HEK293T (cell line): ENCODE measurements at regions not wholly inside any gene's neighbourhood (a gene's known extent, or its start where the extent isn't known, plus 50 kb on each side); places are given as distances from the start of the nearest gene placed in this dataset.

Experiments
- CTCF ChIA-PET: fragments of 350-600 bp; formaldehyde crosslinking; extraction: SDS; loops from one replicate; lab custom pipeline; 2021; ENCODE audit warnings: antibody characterized with exemption, inconsistent platforms; lab: Yijun Ruan, JAX
- POLR2A ChIA-PET: fragments of 350-600 bp; formaldehyde crosslinking; extraction: SDS; loops from one replicate; lab custom pipeline; 2020; ENCODE audit warnings: antibody characterized with exemption, inconsistent platforms; lab: Yijun Ruan, JAX
- DNase-seq: peaks from one replicate; pipeline ENCODE4 v3.0.0; 2012; ENCODE audit warnings: mixed read lengths; ENCODE audit errors: extremely low spot score
- ARNT ChIP-seq: fragments of 450-650 bp; IDR thresholded peaks from 2 replicates; pipeline ENCODE4 v1.6.1; 2017; ENCODE audit warnings: mild to moderate bottlenecking
- BHLHE40 ChIP-seq: fragments of 450-650 bp; IDR thresholded peaks from 2 replicates; pipeline ENCODE4 v1.6.1; 2016; ENCODE audit warnings: mild to moderate bottlenecking, moderate library complexity, borderline replicate concordance
- CTBP1 ChIP-seq: fragments of 450-650 bp; IDR thresholded peaks from 2 replicates; pipeline ENCODE4 v1.6.1; 2016; ENCODE audit warnings: borderline replicate concordance
- ELF4 ChIP-seq: fragments of 450-650 bp; IDR thresholded peaks from 2 replicates; pipeline ENCODE4 v1.6.1; 2017; ENCODE audit warnings: antibody characterized with exemption
- FOXA1 ChIP-seq: fragments of 450-650 bp; IDR thresholded peaks from 2 replicates; pipeline ENCODE4 v1.6.1; 2016; ENCODE audit warnings: mild to moderate bottlenecking
- FOXK2 ChIP-seq: fragments of 450-650 bp; IDR thresholded peaks from 2 replicates; pipeline ENCODE4 v1.6.1; 2016; ENCODE audit warnings: mild to moderate bottlenecking
- FOXM1 ChIP-seq: fragments of 450-650 bp; IDR thresholded peaks from 2 replicates; pipeline ENCODE4 v1.6.1; 2017; ENCODE audit warnings: mild to moderate bottlenecking, borderline replicate concordance
- HDGF ChIP-seq: fragments of 450-650 bp; IDR thresholded peaks from 2 replicates; pipeline ENCODE4 v1.6.1; 2017; ENCODE audit warnings: antibody characterized with exemption, borderline replicate concordance
- L3MBTL2 ChIP-seq: fragments of 450-650 bp; conservative IDR thresholded peaks from 2 replicates; pipeline ENCODE4 v1.6.1; 2016; ENCODE audit warnings: mild to moderate bottlenecking
- LEF1 ChIP-seq: fragments of 450-650 bp; IDR thresholded peaks from 2 replicates; pipeline ENCODE4 v1.6.1; 2017; ENCODE audit warnings: mild to moderate bottlenecking, borderline replicate concordance
- NFRKB ChIP-seq: fragments of 450-650 bp; IDR thresholded peaks from 2 replicates; pipeline ENCODE4 v1.6.1; 2016; ENCODE audit warnings: mild to moderate bottlenecking, moderate library complexity
- PKNOX1 ChIP-seq: fragments of 450-650 bp; IDR thresholded peaks from 2 replicates; pipeline ENCODE4 v1.6.1; 2016
- SP1 ChIP-seq: fragments of 450-650 bp; IDR thresholded peaks from 2 replicates; pipeline ENCODE4 v1.6.1; 2017
- SUZ12 ChIP-seq: fragments of 450-650 bp; IDR thresholded peaks from 2 replicates; pipeline ENCODE4 v1.6.1; 2016; ENCODE audit warnings: mild to moderate bottlenecking
- TARDBP ChIP-seq: fragments of 450-650 bp; IDR thresholded peaks from 2 replicates; pipeline ENCODE4 v1.6.1; 2016
- ZNF384 ChIP-seq: fragments of 450-650 bp; IDR thresholded peaks from 2 replicates; pipeline ENCODE4 v1.6.1; 2016

GRCh38 chr4:60326735-60327134 lies 873.4 kb upstream of the ADGRL3 start:
- ChIA-PET CTCF (no interaction called here), POLR2A (no interaction called here)
- DNase-seq = no peak
- no peak for TF ChIP-seq FOXK2
- TF ChIP-seq SUZ12 = no peak
- TF ChIP-seq FOXA1 = no peak
- TF ChIP-seq BHLHE40 = no peak
- no peak for TF ChIP-seq FOXM1

- CTCF ChIA-PET = no interaction called here
- TF ChIP-seq FOXK2 (no peak), ARNT (no peak), CTBP1 (no peak), SP1 (no peak), SUZ12 (no peak), PKNOX1 (no peak), L3MBTL2 (no peak), BHLHE40 (no peak), HDGF (no peak)
- no peak for DNase-seq
- POLR2A ChIA-PET = interaction anchor here (0.6 kb wide), 1 partner anchor 13 kb away, joined by 3 read pairs; no protein-coding TSS in a partner anchor
Measured at GRCh38 chr4:60327651-60328050, 872.5 kb upstream of the ADGRL3 start.

DNA sequence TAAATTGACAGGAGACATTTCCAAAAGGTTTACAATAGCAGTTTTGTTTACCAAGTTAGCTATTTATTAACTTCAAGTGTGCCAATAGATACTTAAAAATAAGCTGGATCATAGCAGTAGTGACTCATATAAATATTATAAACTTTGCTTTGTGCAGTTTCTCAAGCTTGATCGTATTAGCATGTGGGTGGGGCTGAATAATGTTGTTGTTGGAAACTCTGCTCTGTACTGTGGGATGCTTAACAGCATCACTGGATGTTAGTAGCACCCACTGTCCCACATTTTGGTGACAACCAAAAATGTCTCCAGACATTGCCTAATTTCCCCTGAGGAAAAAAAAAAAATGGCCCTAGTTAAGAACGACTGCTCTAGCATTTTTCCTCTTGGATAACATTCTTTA lies 855.2 kb upstream of the ADGRL3 start:
- TF ChIP-seq SP1 (no peak), ZNF384 (no peak), L3MBTL2 (no peak)
- ChIA-PET POLR2A (no interaction called here), CTCF (no interaction called here)
- DNase-seq = no peak

GRCh38 chr4:60345392-60345791 lies 854.7 kb upstream of the ADGRL3 start:
- ChIA-PET POLR2A (no interaction called here), CTCF (no interaction called here)
- no peak for DNase-seq
- no peak for TF ChIP-seq PKNOX1
- TF ChIP-seq SUZ12 = no peak
- no peak for TF ChIP-seq LEF1
- no peak for TF ChIP-seq HDGF
- no peak for TF ChIP-seq FOXK2
- TF ChIP-seq ELF4 = no peak
- no peak for TF ChIP-seq NFRKB
- no peak for TF ChIP-seq CTBP1
- no peak for TF ChIP-seq FOXM1

GRCh38 chr4:60359746-60360367 lies 840.3 kb upstream of the ADGRL3 start:
- ChIA-PET CTCF (no interaction called here), POLR2A (no interaction called here)
- TF ChIP-seq FOXA1 (no peak), ELF4 (no peak), NFRKB (no peak), FOXK2 (no peak), HDGF (no peak), CTBP1 (no peak), SP1 (no peak), FOXM1 (no peak), SUZ12 (no peak), TARDBP (no peak), L3MBTL2 (no peak), LEF1 (no peak), ARNT (no peak), PKNOX1 (no peak), ZNF384 (no peak), BHLHE40 (no peak)
- no peak for DNase-seq

DNA sequence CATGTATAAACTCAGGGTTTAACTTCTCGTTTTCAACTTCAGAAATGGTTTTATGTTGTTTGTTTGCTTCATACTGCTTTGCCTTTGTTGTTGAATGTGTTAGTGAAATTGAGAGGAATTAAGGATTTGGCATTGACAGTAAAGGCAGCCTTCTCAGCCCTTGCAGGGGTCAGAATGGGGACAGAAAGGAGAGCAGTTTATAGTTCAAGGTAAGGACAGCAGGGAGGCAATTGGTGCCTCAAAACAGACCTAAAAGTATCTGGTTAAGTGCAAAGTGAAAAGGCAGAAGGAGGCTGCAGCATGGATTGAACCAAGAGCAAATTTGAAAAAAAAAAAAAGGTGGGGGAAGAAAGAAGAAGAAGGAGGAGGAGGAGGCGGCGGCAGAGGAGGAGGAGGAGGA lies 835.0 kb upstream of the ADGRL3 start:
- ChIA-PET POLR2A (no interaction called here), CTCF (no interaction called here)
- TF ChIP-seq FOXA1 (no peak), BHLHE40 (no peak), L3MBTL2 (no peak), SUZ12 (no peak), FOXM1 (no peak), TARDBP (no peak), FOXK2 (no peak), LEF1 (no peak), PKNOX1 (no peak), ELF4 (no peak), HDGF (no peak), NFRKB (no peak)
- no peak for DNase-seq
